HEK293T (cell line): ENCODE measurements at regions not wholly inside any gene's neighbourhood (a gene's known extent, or its start where the extent isn't known, plus 50 kb on each side); places are given as distances from the start of the nearest gene placed in this dataset.

Experiments
- ARNT ChIP-seq: fragments of 450-650 bp; IDR thresholded peaks from 2 replicates; pipeline ENCODE4 v1.6.1; 2017; ENCODE audit warnings: mild to moderate bottlenecking
- BHLHE40 ChIP-seq: fragments of 450-650 bp; IDR thresholded peaks from 2 replicates; pipeline ENCODE4 v1.6.1; 2016; ENCODE audit warnings: mild to moderate bottlenecking, moderate library complexity, borderline replicate concordance
- ELF4 ChIP-seq: fragments of 450-650 bp; IDR thresholded peaks from 2 replicates; pipeline ENCODE4 v1.6.1; 2017; ENCODE audit warnings: antibody characterized with exemption
- FOXA1 ChIP-seq: fragments of 450-650 bp; IDR thresholded peaks from 2 replicates; pipeline ENCODE4 v1.6.1; 2016; ENCODE audit warnings: mild to moderate bottlenecking
- FOXK2 ChIP-seq: fragments of 450-650 bp; IDR thresholded peaks from 2 replicates; pipeline ENCODE4 v1.6.1; 2016; ENCODE audit warnings: mild to moderate bottlenecking
- FOXM1 ChIP-seq: fragments of 450-650 bp; IDR thresholded peaks from 2 replicates; pipeline ENCODE4 v1.6.1; 2017; ENCODE audit warnings: mild to moderate bottlenecking, borderline replicate concordance
- HDGF ChIP-seq: fragments of 450-650 bp; IDR thresholded peaks from 2 replicates; pipeline ENCODE4 v1.6.1; 2017; ENCODE audit warnings: antibody characterized with exemption, borderline replicate concordance
- L3MBTL2 ChIP-seq: fragments of 450-650 bp; conservative IDR thresholded peaks from 2 replicates; pipeline ENCODE4 v1.6.1; 2016; ENCODE audit warnings: mild to moderate bottlenecking

DNA sequence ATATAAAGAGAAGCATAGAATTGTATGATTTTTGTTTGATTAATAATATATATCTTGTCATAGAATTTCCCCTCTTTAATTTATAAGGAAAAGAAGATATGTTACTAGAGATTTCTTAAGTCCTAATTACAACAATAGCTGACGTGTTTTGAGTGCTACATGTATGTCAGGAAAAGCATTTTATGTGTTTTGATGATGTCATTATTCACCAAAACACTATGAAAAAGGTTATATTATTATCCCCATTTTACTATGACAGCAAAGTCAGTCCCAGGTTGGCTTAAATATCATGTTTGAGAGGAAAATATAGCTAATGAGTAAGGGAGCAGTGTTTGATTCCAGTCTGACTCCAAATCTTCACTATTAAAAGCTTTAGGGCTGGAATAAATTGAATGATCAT, 428.4 kb upstream of the GOLIM4 start:
- TF ChIP-seq BHLHE40 (no peak), ARNT (no peak), FOXA1 (no peak), FOXK2 (no peak), ELF4 (no peak), HDGF (no peak), FOXM1 (no peak), L3MBTL2 (no peak)
